ENCODE measurements at regions not wholly inside any gene's neighbourhood (a gene's known extent, or its start where the extent isn't known, plus 50 kb on each side); places are given as distances from the start of the nearest gene placed in this dataset.

DNA sequence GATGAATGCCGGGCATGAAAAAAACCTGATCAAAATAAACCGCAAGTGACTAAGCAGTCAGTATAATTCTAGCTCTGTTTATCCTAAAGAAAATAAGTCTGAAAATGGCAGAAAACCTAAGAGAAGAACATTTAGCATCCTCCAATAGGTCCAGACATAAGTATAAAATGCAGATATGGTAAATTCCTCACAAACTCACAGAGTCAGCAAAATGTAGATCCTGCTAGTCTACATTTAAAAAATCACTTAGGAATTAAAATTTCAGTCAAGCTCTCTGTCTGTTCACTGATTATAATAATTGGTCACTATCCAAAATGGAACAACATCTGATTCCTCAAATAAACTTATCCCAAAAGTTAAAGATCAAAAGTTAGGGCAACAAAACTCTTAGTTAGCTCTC lies 95.1 kb downstream of the DIO2 start:
- Histone ChIP-seq H2BK12ac (ENCODE audit: low read length in 2 of 2) (no peak overlapping the region), H2BK120ac (ENCODE audit: low read depth, low read length) (no peak overlapping the region), H4K8ac (ENCODE audit: low read length) (no peak overlapping the region), H2BK5ac (ENCODE audit: low read depth, low read length, poor library complexity, severe bottlenecking) (no peak overlapping the region), H3K9me3 (ENCODE audit: control insufficient read depth, low read length) (no peaks in the 10 kb centered on the region), H3K4ac (ENCODE audit: low read depth in 1 of 2, low read length in 2 of 2) (no peak overlapping the region), H3K4me1 (ENCODE audit: control insufficient read depth, insufficient read depth, low read depth, low read length) (no peaks in the 10 kb centered on the region), H2AK5ac (ENCODE audit: low read length, severe bottlenecking) (no peak overlapping the region), H2AFZ (ENCODE audit: low read depth, low read length) (no peak overlapping the region), H3K18ac (ENCODE audit: low read depth in 1 of 2, low read length in 2 of 2) (no peak overlapping the region), H3K4me3 (ENCODE audit: insufficient read depth in 1 of 2, low read depth in 1 of 2, low read length in 2 of 2) (no peak overlapping the region), H3K27ac (ENCODE audit: low read length, poor library complexity, severe bottlenecking) (no peak overlapping the region), H3K14ac (ENCODE audit: low read length in 2 of 2) (no peak overlapping the region), H3K27me3 (ENCODE audit: control insufficient read depth in 1 of 2, insufficient read depth in 1 of 2, low read length in 2 of 2) (no peaks in the 10 kb centered on the region), H3K4me2 (ENCODE audit: low read length, poor library complexity, severe bottlenecking) (no peak overlapping the region), H4K91ac (ENCODE audit: low read length) (no peak overlapping the region), H3K23ac (ENCODE audit: low read length in 2 of 2) (no peak overlapping the region), H3K79me1 (replicated peaks; ENCODE audit: low read length, poor library complexity, severe bottlenecking) (no peaks in the 10 kb centered on the region), H3K36me3 (ENCODE audit: control insufficient read depth in 1 of 2, insufficient read depth in 2 of 2, low read depth in 1 of 2, low read length in 2 of 2) (no peaks in the 10 kb centered on the region), H3K9ac (ENCODE audit: low read length) (no peak overlapping the region), H2BK15ac (ENCODE audit: low read depth, poor library complexity, severe bottlenecking) (no peak overlapping the region)
- no peak for DNase-seq
- no CpG with 5 or more reads among the region's 2 CpGs for WGBS

DNA sequence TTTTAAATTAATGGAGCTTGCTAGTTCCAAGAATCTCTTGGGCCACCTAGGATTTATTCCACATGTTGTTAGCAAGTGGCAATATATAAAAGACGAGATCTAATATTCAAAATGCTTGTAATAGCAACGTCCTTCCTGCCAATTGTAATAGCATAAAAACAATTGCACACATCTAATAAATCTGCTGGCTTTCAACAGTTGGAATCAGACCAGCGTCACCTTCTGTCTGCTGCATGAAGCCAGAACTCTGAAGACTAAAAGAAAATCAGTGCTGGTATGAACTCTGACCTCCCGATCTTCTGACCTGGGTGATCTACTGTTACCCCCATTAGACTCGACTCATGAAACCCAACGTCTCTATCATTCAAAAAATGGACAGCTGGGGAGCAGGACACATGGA lies 100.6 kb downstream of the DIO2 start:
- H3K4me1 ChIP-seq (ENCODE audit: control insufficient read depth, insufficient read depth, low read depth, low read length): no peaks in the 10 kb centered on the region
- H3K27me3 ChIP-seq (ENCODE audit: control insufficient read depth in 1 of 2, insufficient read depth in 1 of 2, low read length in 2 of 2): no peaks in the 10 kb centered on the region
- no peak overlapping the region for H3K18ac ChIP-seq (ENCODE audit: low read depth in 1 of 2, low read length in 2 of 2)
- no peak overlapping the region for H3K9ac ChIP-seq (ENCODE audit: low read length)
- no peak overlapping the region for H2AK5ac ChIP-seq (ENCODE audit: low read length, severe bottlenecking)
- no peak overlapping the region for H3K4ac ChIP-seq (ENCODE audit: low read depth in 1 of 2, low read length in 2 of 2)
- H3K4me2 ChIP-seq (ENCODE audit: low read length, poor library complexity, severe bottlenecking): no peak overlapping the region
- H3K14ac ChIP-seq (ENCODE audit: low read length in 2 of 2): no peak overlapping the region
- H2BK15ac ChIP-seq (ENCODE audit: low read depth, poor library complexity, severe bottlenecking): no peak overlapping the region
- WGBS: 63% methylated on average over 4 of the region's 6 CpGs
- H2BK12ac ChIP-seq (ENCODE audit: low read length in 2 of 2): no peak overlapping the region
- H3K27ac ChIP-seq (ENCODE audit: low read length, poor library complexity, severe bottlenecking): no peak overlapping the region
- no peaks in the 10 kb centered on the region for H3K36me3 ChIP-seq (ENCODE audit: control insufficient read depth in 1 of 2, insufficient read depth in 2 of 2, low read depth in 1 of 2, low read length in 2 of 2)
- no peaks in the 10 kb centered on the region for H3K9me3 ChIP-seq (ENCODE audit: control insufficient read depth, low read length)
- DNase-seq: no peak
- H2BK120ac ChIP-seq (ENCODE audit: low read depth, low read length): no peak overlapping the region
- no peak overlapping the region for H2BK5ac ChIP-seq (ENCODE audit: low read depth, low read length, poor library complexity, severe bottlenecking)
- H2AFZ ChIP-seq (ENCODE audit: low read depth, low read length): no peak overlapping the region
- no peak overlapping the region for H3K4me3 ChIP-seq (ENCODE audit: insufficient read depth in 1 of 2, low read depth in 1 of 2, low read length in 2 of 2)
- no peak overlapping the region for H4K8ac ChIP-seq (ENCODE audit: low read length)
- no peak overlapping the region for H3K23ac ChIP-seq (ENCODE audit: low read length in 2 of 2)
- H3K79me1 ChIP-seq (replicated peaks; ENCODE audit: low read length, poor library complexity, severe bottlenecking): no peaks in the 10 kb centered on the region
- no peak overlapping the region for H4K91ac ChIP-seq (ENCODE audit: low read length)

DNA sequence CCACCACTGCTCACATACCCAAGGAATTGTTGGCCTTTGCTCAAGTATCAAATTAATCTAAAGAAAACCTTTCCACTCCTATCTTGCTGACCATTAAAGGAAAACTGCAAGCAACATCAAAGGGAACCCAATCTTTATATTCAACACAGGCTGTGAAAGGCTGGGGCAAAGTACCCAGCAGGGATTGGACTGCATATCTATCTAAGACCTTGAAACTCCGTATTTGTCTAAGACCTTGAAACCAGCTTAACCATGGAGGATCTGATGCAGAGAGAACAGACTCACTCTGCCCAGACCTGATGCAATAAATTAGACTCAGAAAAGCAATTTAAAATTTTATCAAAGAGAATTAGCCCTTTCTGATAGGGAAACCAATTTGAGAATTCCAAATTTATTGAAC lies 102.2 kb downstream of the DIO2 start:
- WGBS: 86% methylated on average over 1 of the region's 1 CpG
- Histone ChIP-seq H3K23ac (ENCODE audit: low read length in 2 of 2) (no peak overlapping the region), H3K27ac (ENCODE audit: low read length, poor library complexity, severe bottlenecking) (no peak overlapping the region), H2BK15ac (ENCODE audit: low read depth, poor library complexity, severe bottlenecking) (no peak overlapping the region), H3K79me1 (replicated peaks; ENCODE audit: low read length, poor library complexity, severe bottlenecking) (no peaks in the 10 kb centered on the region), H3K4me3 (ENCODE audit: insufficient read depth in 1 of 2, low read depth in 1 of 2, low read length in 2 of 2) (no peak overlapping the region), H2AFZ (ENCODE audit: low read depth, low read length) (no peak overlapping the region), H3K4me1 (ENCODE audit: control insufficient read depth, insufficient read depth, low read depth, low read length) (no peaks in the 10 kb centered on the region), H3K36me3 (ENCODE audit: control insufficient read depth in 1 of 2, insufficient read depth in 2 of 2, low read depth in 1 of 2, low read length in 2 of 2) (no peaks in the 10 kb centered on the region), H3K4me2 (ENCODE audit: low read length, poor library complexity, severe bottlenecking) (no peak overlapping the region), H2AK5ac (ENCODE audit: low read length, severe bottlenecking) (no peak overlapping the region), H3K14ac (ENCODE audit: low read length in 2 of 2) (no peak overlapping the region), H3K27me3 (ENCODE audit: control insufficient read depth in 1 of 2, insufficient read depth in 1 of 2, low read length in 2 of 2) (no peaks in the 10 kb centered on the region), H2BK12ac (ENCODE audit: low read length in 2 of 2) (no peak overlapping the region), H4K8ac (ENCODE audit: low read length) (no peak overlapping the region), H3K9ac (ENCODE audit: low read length) (no peak overlapping the region), H2BK120ac (ENCODE audit: low read depth, low read length) (no peak overlapping the region), H4K91ac (ENCODE audit: low read length) (no peak overlapping the region), H3K18ac (ENCODE audit: low read depth in 1 of 2, low read length in 2 of 2) (no peak overlapping the region), H3K4ac (ENCODE audit: low read depth in 1 of 2, low read length in 2 of 2) (no peak overlapping the region), H2BK5ac (ENCODE audit: low read depth, low read length, poor library complexity, severe bottlenecking) (no peak overlapping the region), H3K9me3 (ENCODE audit: control insufficient read depth, low read length) (no peaks in the 10 kb centered on the region)
- no peak for DNase-seq

DNA sequence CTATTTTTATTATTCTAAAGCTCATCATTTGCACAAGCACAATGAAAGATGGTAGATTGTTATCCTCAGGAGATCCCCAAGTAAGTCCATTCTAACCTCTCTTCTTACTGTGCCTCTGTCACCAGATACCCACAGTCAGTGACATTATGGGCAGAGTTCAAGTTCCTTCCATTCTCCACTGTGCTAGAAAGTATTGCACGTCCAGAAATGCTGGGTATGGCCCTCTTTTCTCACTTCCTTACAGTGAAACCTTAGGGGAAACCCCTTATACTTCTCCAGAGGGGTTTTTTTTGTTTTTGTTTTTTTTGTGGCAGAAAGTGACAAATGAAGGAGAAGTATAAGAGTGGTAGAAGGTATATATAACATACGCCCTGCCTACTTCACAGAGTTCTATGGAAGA lies 102.9 kb downstream of the DIO2 start:
- Histone ChIP-seq H3K27me3 (ENCODE audit: control insufficient read depth in 1 of 2, insufficient read depth in 1 of 2, low read length in 2 of 2) (no peaks in the 10 kb centered on the region), H3K4me2 (ENCODE audit: low read length, poor library complexity, severe bottlenecking) (no peak overlapping the region), H4K8ac (ENCODE audit: low read length) (no peak overlapping the region), H3K18ac (ENCODE audit: low read depth in 1 of 2, low read length in 2 of 2) (no peak overlapping the region), H2BK120ac (ENCODE audit: low read depth, low read length) (no peak overlapping the region), H2BK12ac (ENCODE audit: low read length in 2 of 2) (no peak overlapping the region), H4K91ac (ENCODE audit: low read length) (no peak overlapping the region), H3K9ac (ENCODE audit: low read length) (no peak overlapping the region), H2AK5ac (ENCODE audit: low read length, severe bottlenecking) (no peak overlapping the region), H3K36me3 (ENCODE audit: control insufficient read depth in 1 of 2, insufficient read depth in 2 of 2, low read depth in 1 of 2, low read length in 2 of 2) (no peaks in the 10 kb centered on the region), H2BK15ac (ENCODE audit: low read depth, poor library complexity, severe bottlenecking) (no peak overlapping the region), H3K4ac (ENCODE audit: low read depth in 1 of 2, low read length in 2 of 2) (no peak overlapping the region), H2AFZ (ENCODE audit: low read depth, low read length) (no peak overlapping the region), H3K79me1 (replicated peaks; ENCODE audit: low read length, poor library complexity, severe bottlenecking) (no peaks in the 10 kb centered on the region), H3K4me3 (ENCODE audit: insufficient read depth in 1 of 2, low read depth in 1 of 2, low read length in 2 of 2) (no peak overlapping the region), H3K23ac (ENCODE audit: low read length in 2 of 2) (no peak overlapping the region), H3K9me3 (ENCODE audit: control insufficient read depth, low read length) (no peaks in the 10 kb centered on the region), H3K14ac (ENCODE audit: low read length in 2 of 2) (no peak overlapping the region), H2BK5ac (ENCODE audit: low read depth, low read length, poor library complexity, severe bottlenecking) (no peak overlapping the region), H3K4me1 (ENCODE audit: control insufficient read depth, insufficient read depth, low read depth, low read length) (no peaks in the 10 kb centered on the region), H3K27ac (ENCODE audit: low read length, poor library complexity, severe bottlenecking) (no peak overlapping the region)
- no peak for DNase-seq
- WGBS: 79% methylated on average over 2 of the region's 2 CpGs
